NCI-H69 (cell line): ENCODE measurements at regions not wholly inside any gene's neighbourhood (a gene's known extent, or its start where the extent isn't known, plus 50 kb on each side); places are given as distances from the start of the nearest gene placed in this dataset.
"Not testable (repeated sequence)": the region's sequence is repeated elsewhere in the genome, so short reads cannot be mapped to it uniquely, and the experiment has no call there.

Experiments used
- DNase-seq: peaks from one replicate; lab custom pipeline; 2025; lab: John Stamatoyannopoulos, UW

GRCh38 chr9:25261445-25261844 lies 416.8 kb downstream of the TUSC1 start:
- DNase-seq: peak; percentile 31

GRCh38 chr9:25260046-25260445 lies 418.2 kb downstream of the TUSC1 start:
- no peak for DNase-seq

GRCh38 chr9:25255216-25255615 lies 423.0 kb downstream of the TUSC1 start:
- DNase-seq: no peak

GRCh38 chr9:25254051-25254450 lies 424.2 kb downstream of the TUSC1 start:
- DNase-seq: no peak

- no peak for DNase-seq
Measured at GRCh38 chr9:25241421-25241820, 436.8 kb downstream of the TUSC1 start.

- DNase-seq: no peak
Measured at GRCh38 chr9:25226901-25227686, 451.1 kb downstream of the TUSC1 start.

GRCh38 chr9:25225938-25226760 lies 452.1 kb downstream of the TUSC1 start:
- DNase-seq: no peak

GRCh38 chr9:25224996-25225395 lies 453.2 kb downstream of the TUSC1 start:
- DNase-seq: no peak

GRCh38 chr9:25224309-25224708 lies 453.9 kb downstream of the TUSC1 start:
- no peak for DNase-seq

- DNase-seq: peak; percentile 89
Measured at GRCh38 chr9:25212361-25212760, 465.9 kb downstream of the TUSC1 start.

- DNase-seq: no peak
Measured at GRCh38 chr9:25207402-25208195, 470.6 kb downstream of the TUSC1 start.

- DNase-seq: no peak
Measured at GRCh38 chr9:25206027-25206426, 472.2 kb downstream of the TUSC1 start.

- DNase-seq: peak; percentile 33
Measured at GRCh38 chr9:25205285-25205684, 473.0 kb downstream of the TUSC1 start.

- no peak for DNase-seq
Measured at GRCh38 chr9:25177858-25178257, 500.4 kb downstream of the TUSC1 start.

- no peak for DNase-seq
Measured at GRCh38 chr9:25129537-25129936, 548.7 kb downstream of the TUSC1 start.

- DNase-seq: no peak
Measured at GRCh38 chr9:25121811-25122210, 556.4 kb downstream of the TUSC1 start.

- no peak for DNase-seq
Measured at GRCh38 chr9:25119041-25119440, 559.2 kb downstream of the TUSC1 start.

- no peak for DNase-seq
Measured at GRCh38 chr9:25117791-25118190, 560.5 kb downstream of the TUSC1 start.

GRCh38 chr9:25102204-25102603 lies 556.5 kb upstream of the IZUMO3 start:
- not testable (repeated sequence) for DNase-seq

GRCh38 chr9:25094518-25094917 lies 548.8 kb upstream of the IZUMO3 start:
- no peak for DNase-seq

GRCh38 chr9:25078202-25078601 lies 532.5 kb upstream of the IZUMO3 start:
- DNase-seq: no peak

- peak; percentile 24 for DNase-seq
Measured at GRCh38 chr9:25048098-25048724, 502.5 kb upstream of the IZUMO3 start.
